HUDEP-2 (cell line): ENCODE measurements at regions not wholly inside any gene's neighbourhood (a gene's known extent, or its start where the extent isn't known, plus 50 kb on each side); places are given as distances from the start of the nearest gene placed in this dataset.

Source experiments
- DNase-seq, 76 experiments: peaks; one replicate each; lab custom pipeline; 2025; ENCODE audit not compliant: unreplicated experiment in 76 of 76; lab: John Stamatoyannopoulos, UW

- DNase-seq, result no peak
Observed at GRCh38 chr12:47024463-47024862, 55.0 kb upstream of the PCED1B start.

GRCh38 chr12:47025349-47025748 is 54.1 kb upstream of the PCED1B start:
- no peak for DNase-seq

GRCh38 chr12:47025798-47026197 is 53.6 kb upstream of the PCED1B start:
- DNase-seq, result no peak

GRCh38 chr12:47026291-47026690 is 53.1 kb upstream of the PCED1B start:
- no peak for DNase-seq
